Lower leg skin (tissue), 4 donors: ENCODE measurements at regions not wholly inside any gene's neighbourhood (a gene's known extent, or its start where the extent isn't known, plus 50 kb on each side); places are given as distances from the start of the nearest gene placed in this dataset.

Experiments used
- DNase-seq, 2 donors: peaks; one replicate each; pipeline ENCODE4 v3.0.0-alpha.2; 2019; ENCODE audit warnings: low spot score in 2 of 2
- H3K4me3 ChIP-seq: fragments of 200-600 bp; sonication (generic); 2 replicates; pipeline ENCODE4 v1.5.1; 2017; ENCODE audit warnings: mild to moderate bottlenecking, low read depth; ENCODE audit not compliant: poor library complexity, severe bottlenecking
- CTCF ChIP-seq, 3 donors: fragments of 450-650 bp; IDR thresholded peaks; one replicate each; pipeline ENCODE4 v1.5.1; 2016; ENCODE audit warnings: antibody characterized with exemption in 3 of 3, mild to moderate bottlenecking in 3 of 3, moderate library complexity in 2 of 3
- POLR2A ChIP-seq, 2 donors: fragments of 450-650 bp; IDR thresholded peaks; one replicate each; pipeline ENCODE4 v1.6.1; 2016 to 2017; ENCODE audit warnings: antibody characterized with exemption in 2 of 2, mild to moderate bottlenecking in 1 of 2, moderate library complexity in 1 of 2
- WGBS, 2 donors: methylation state at CpG; one replicate each; pipeline ENCODE4 v1.1.5; 2018; 5-methylcytosine and 5-hydroxymethylcytosine counted together
- intact Hi-C: fragments of 100-400 bp; cut with DNase I; formaldehyde crosslinking; loops from one replicate; pipeline ENCODE4 v1.15.0; 2023; ENCODE audit warnings: low total_unique reads

GRCh38 chr10:62613424-62613823 is 191.1 kb upstream of the ADO start:
- intact Hi-C loops = no loop called here
- H3K4me3 ChIP-seq = no peak overlapping the region
- TF ChIP-seq CTCF (IDR thresholded peaks at IDR 0.05) (no peak), POLR2A (IDR thresholded peaks at IDR 0.05) (no peak)
- DNase-seq = no peak
- 52 to 53% methylated on average over 6 of the region's 6 CpGs for WGBS, 2 donors

GRCh38 chr10:62613859-62614258 is 190.7 kb upstream of the ADO start:
- intact Hi-C loops = no loop called here

GRCh38 chr10:62614389-62615157 is 189.9 kb upstream of the ADO start:
- intact Hi-C loops = no loop called here
- WGBS, 2 donors = 70 to 81% methylated on average over 11 of the region's 11 CpGs
- DNase-seq = peak in 1 of 2 donors; percentile 70
- no peak for TF ChIP-seq POLR2A (IDR thresholded peaks at IDR 0.05)
- TF ChIP-seq CTCF (IDR thresholded peaks at IDR 0.05) = no peak
- no peak overlapping the region for H3K4me3 ChIP-seq

More at GRCh38 chr10:62613859-62614258, 190.7 kb upstream of the ADO start:
- DNase-seq = no peak
- no peak overlapping the region for H3K4me3 ChIP-seq
- no peak for TF ChIP-seq CTCF (IDR thresholded peaks at IDR 0.05)
- no peak for TF ChIP-seq POLR2A (IDR thresholded peaks at IDR 0.05)
- 93 to 100% methylated on average over 1 of the region's 1 CpG for WGBS, 2 donors

- intact Hi-C loops = no loop called here
- 77 to 87% methylated on average over 2 of the region's 2 CpGs for WGBS, 2 donors
- no peak for TF ChIP-seq POLR2A (IDR thresholded peaks at IDR 0.05)
- no peak for TF ChIP-seq CTCF (IDR thresholded peaks at IDR 0.05)
- DNase-seq = peak in 1 of 2 donors; percentile 75
- no peak overlapping the region for H3K4me3 ChIP-seq
Measured at GRCh38 chr10:62616885-62617590, 187.5 kb upstream of the ADO start.

GRCh38 chr10:62617652-62618051 is 186.9 kb upstream of the ADO start:
- no peak overlapping the region for H3K4me3 ChIP-seq
- intact Hi-C loops = no loop called here
- DNase-seq = no peak
- WGBS, 2 donors = 72 to 91% methylated on average over 9 of the region's 9 CpGs
- TF ChIP-seq POLR2A (IDR thresholded peaks at IDR 0.05) (no peak), CTCF (IDR thresholded peaks at IDR 0.05) (no peak)
